Small intestine (tissue), 7 donors: ENCODE measurements at regions not wholly inside any gene's neighbourhood (a gene's known extent, or its start where the extent isn't known, plus 50 kb on each side); places are given as distances from the start of the nearest gene placed in this dataset.

Experiments
- DNase-seq, 2 donors: peaks; one replicate each; pipeline versions ENCODE4 v3.0.0 to v3.0.0-alpha.2; 2013
- FAIRE-seq: peaks from 2 replicates; lab custom pipeline; 2012; peaks lifted over from hg19 to GRCh38; lab: Jason Lieb, UNC
- H3K27ac ChIP-seq, 3 donors: one replicate each; pipeline ENCODE4 v1.5.1; 2013; ENCODE audit warnings: low read length in 2 of 3, mild to moderate bottlenecking in 2 of 3, control low read depth in 1 of 3, inconsistent platforms in 1 of 3, low read depth in 1 of 3, moderate library complexity in 1 of 3
- H3K27me3 ChIP-seq, 3 donors: one replicate each; pipeline ENCODE4 v1.6.1; 2013; ENCODE audit warnings: low read length in 3 of 3, inconsistent platforms in 1 of 3; ENCODE audit not compliant: control insufficient read depth in 3 of 3, insufficient read depth in 3 of 3
- H3K36me3 ChIP-seq, 3 donors: one replicate each; pipeline ENCODE4 v1.6.1; 2013; ENCODE audit warnings: low read length in 3 of 3, inconsistent platforms in 1 of 3, low read depth in 1 of 3, mild to moderate bottlenecking in 1 of 3, moderate library complexity in 1 of 3; ENCODE audit not compliant: control insufficient read depth in 3 of 3, insufficient read depth in 2 of 3
- H3K4me1 ChIP-seq, 3 donors: one replicate each; pipeline ENCODE4 v1.6.1; 2013; ENCODE audit warnings: low read length in 2 of 3, inconsistent platforms in 1 of 3, low read depth in 1 of 3, mild to moderate bottlenecking in 1 of 3, moderate library complexity in 1 of 3; ENCODE audit not compliant: control insufficient read depth in 3 of 3, insufficient read depth in 2 of 3
- H3K4me3 ChIP-seq, 3 donors: one replicate each; pipeline ENCODE4 v1.5.1; 2013; ENCODE audit warnings: low read length in 3 of 3, control low read depth in 1 of 3, inconsistent platforms in 1 of 3, low read depth in 1 of 3, mild to moderate bottlenecking in 1 of 3, moderate library complexity in 1 of 3
- H3K9me3 ChIP-seq, 2 donors: one replicate each; pipeline ENCODE4 v1.6.1; 2013; ENCODE audit warnings: low read depth in 1 of 2, low read length in 1 of 2; ENCODE audit not compliant: control insufficient read depth in 2 of 2, insufficient read depth in 1 of 2
- WGBS, 3 donors: extraction: QIAGEN DNeasy Blood & Tissue Kit; methylation state at CpG; one replicate each; pipeline ENCODE4 v1.1.7; 2013; 5-methylcytosine and 5-hydroxymethylcytosine counted together
- donor health status: healthy with polysubstance abuse.
- donor health status: control.
- donor health status: control.
- donor health status: Bipolar disorder and iron deficiency.
- donor health status: healthy.

GRCh38 chr10:36042135-36042534, 400.0 kb upstream of the FZD8 start:
- no peak for FAIRE-seq
- whole genome bisulfite sequencing, 3 donors = 60 to 86% (median 68%) methylated on average over 2 of the region's 2 CpGs
- no peak overlapping the region for H3K4me3 ChIP-seq
- no peaks in the 10 kb centered on the region for H3K27me3 ChIP-seq
- H3K4me1 ChIP-seq = no peaks in the 10 kb centered on the region
- H3K36me3 ChIP-seq = no peaks in the 10 kb centered on the region
- no peak for DNase-seq
- no peaks in the 10 kb centered on the region for H3K9me3 ChIP-seq
- H3K27ac ChIP-seq = no peak overlapping the region

- Histone ChIP-seq H3K4me3 (no peak overlapping the region), H3K36me3 (no peaks in the 10 kb centered on the region), H3K27ac (no peak overlapping the region), H3K27me3 (no peaks in the 10 kb centered on the region), H3K4me1 (no peaks in the 10 kb centered on the region), H3K9me3 (no peaks in the 10 kb centered on the region)
- FAIRE-seq = no peak
- no peak for DNase-seq
- WGBS, 3 donors = 55 to 71% (median 56%) methylated on average over 3 of the region's 3 CpGs
These were observed 396.3 kb upstream of the FZD8 start for GRCh38 chr10:36038316-36038955.

GRCh38 chr10:36036137-36036536, 394.0 kb upstream of the FZD8 start:
- no peak for FAIRE-seq
- 75 to 86% (median 80%) methylated on average over 5 of the region's 5 CpGs for WGBS, 3 donors

GRCh38 chr10:36033808-36034207, 391.7 kb upstream of the FZD8 start:
- FAIRE-seq (no peak), DNase-seq (no peak)
- H3K4me3 ChIP-seq = no peak overlapping the region
- H3K4me1 ChIP-seq = no peaks in the 10 kb centered on the region
- H3K27me3 ChIP-seq = no peaks in the 10 kb centered on the region
- no peak overlapping the region for H3K27ac ChIP-seq
- H3K36me3 ChIP-seq = no peaks in the 10 kb centered on the region
- H3K9me3 ChIP-seq = no peaks in the 10 kb centered on the region

More at GRCh38 chr10:36036137-36036536, 394.0 kb upstream of the FZD8 start:
- no peak overlapping the region for H3K4me3 ChIP-seq
- H3K27ac ChIP-seq = no peak overlapping the region
- DNase-seq = no peak
- no peaks in the 10 kb centered on the region for H3K4me1 ChIP-seq
- H3K36me3 ChIP-seq = no peaks in the 10 kb centered on the region
- no peaks in the 10 kb centered on the region for H3K9me3 ChIP-seq
- H3K27me3 ChIP-seq = no peaks in the 10 kb centered on the region

GRCh38 chr10:36030516-36030915, 388.4 kb upstream of the FZD8 start:
- no peaks in the 10 kb centered on the region for H3K36me3 ChIP-seq

GRCh38 chr10:36026656-36027390, 384.7 kb upstream of the FZD8 start:
- Histone ChIP-seq H3K9me3 (no peaks in the 10 kb centered on the region), H3K4me1 (no peaks in the 10 kb centered on the region), H3K27ac (no peak overlapping the region), H3K36me3 (no peaks in the 10 kb centered on the region), H3K27me3 (no peaks in the 10 kb centered on the region), H3K4me3 (no peak overlapping the region)
- 90 to 91% (median 90%) methylated on average over 6 of the region's 6 CpGs for WGBS, 3 donors
- FAIRE-seq (no peak), DNase-seq (no peak)

More at GRCh38 chr10:36030516-36030915, 388.4 kb upstream of the FZD8 start:
- H3K27me3 ChIP-seq = no peaks in the 10 kb centered on the region
- FAIRE-seq (no peak), DNase-seq (no peak)
- WGBS, 3 donors = 55 to 63% (median 57%) methylated on average over 3 of the region's 3 CpGs
- H3K27ac ChIP-seq = no peak overlapping the region
- H3K4me1 ChIP-seq = no peaks in the 10 kb centered on the region
- H3K9me3 ChIP-seq = no peaks in the 10 kb centered on the region
- H3K4me3 ChIP-seq = no peak overlapping the region

GRCh38 chr10:36026081-36026480, 384.0 kb upstream of the FZD8 start:
- Histone ChIP-seq H3K27ac (no peak overlapping the region), H3K4me3 (no peak overlapping the region), H3K36me3 (no peaks in the 10 kb centered on the region), H3K27me3 (no peaks in the 10 kb centered on the region), H3K4me1 (no peaks in the 10 kb centered on the region), H3K9me3 (no peaks in the 10 kb centered on the region)
- 83 to 92% (median 90%) methylated on average over 6 of the region's 6 CpGs for WGBS, 3 donors
- FAIRE-seq (no peak), DNase-seq (no peak)

- Histone ChIP-seq H3K4me3 (no peak overlapping the region), H3K27me3 (no peaks in the 10 kb centered on the region), H3K27ac (no peak overlapping the region), H3K9me3 (no peaks in the 10 kb centered on the region), H3K36me3 (no peaks in the 10 kb centered on the region), H3K4me1 (no peaks in the 10 kb centered on the region)
- DNase-seq (no peak), FAIRE-seq (no peak)
These were observed 381.8 kb upstream of the FZD8 start for GRCh38 chr10:36023939-36024338.
